ENCODE measurements at regions not wholly inside any gene's neighbourhood (a gene's known extent, or its start where the extent isn't known, plus 50 kb on each side); places are given as distances from the start of the nearest gene placed in this dataset.
A peak's percentile ranks its signal among the peaks of the same experiment; 100 is the strongest.

GRCh38 chr13:99067159-99067985 is 89.5 kb upstream of the DOCK9 start:
- in situ Hi-C loops (cut with HindIII; ENCODE audit: low pct_unique_long_range_greater_than_20kb, low sequenced_read_pairs) = no loop called here
- DNase-seq (ENCODE audit: low read depth) = peak; percentile 34

GRCh38 chr13:99071211-99071610 is 93.3 kb upstream of the DOCK9 start:
- in situ Hi-C loops (cut with HindIII; ENCODE audit: low pct_unique_long_range_greater_than_20kb, low sequenced_read_pairs) = no loop called here
- DNase-seq (ENCODE audit: low read depth) = no peak

- in situ Hi-C loops (cut with HindIII; ENCODE audit: low pct_unique_long_range_greater_than_20kb, low sequenced_read_pairs) = no loop called here
- no peak for DNase-seq (ENCODE audit: low read depth)
Observed at GRCh38 chr13:99071666-99072065, 93.8 kb upstream of the DOCK9 start.

GRCh38 chr13:99072356-99072755 is 94.5 kb upstream of the DOCK9 start:
- no peak for DNase-seq (ENCODE audit: low read depth)
- in situ Hi-C loops (cut with HindIII; ENCODE audit: low pct_unique_long_range_greater_than_20kb, low sequenced_read_pairs) = no loop called here

GRCh38 chr13:99072941-99073340 is 95.1 kb upstream of the DOCK9 start:
- in situ Hi-C loops (cut with HindIII; ENCODE audit: low pct_unique_long_range_greater_than_20kb, low sequenced_read_pairs) = no loop called here
- DNase-seq (ENCODE audit: low read depth) = no peak

GRCh38 chr13:99074693-99075092 is 96.8 kb upstream of the DOCK9 start:
- no peak for DNase-seq (ENCODE audit: low read depth)
- in situ Hi-C loops (cut with HindIII; ENCODE audit: low pct_unique_long_range_greater_than_20kb, low sequenced_read_pairs) = no loop called here

- no peak for DNase-seq (ENCODE audit: low read depth)
- in situ Hi-C loops (cut with HindIII; ENCODE audit: low pct_unique_long_range_greater_than_20kb, low sequenced_read_pairs) = no loop called here
Observed at GRCh38 chr13:99075268-99076191, 97.7 kb upstream of the DOCK9 start.

- DNase-seq (ENCODE audit: low read depth) = no peak
- in situ Hi-C loops (cut with HindIII; ENCODE audit: low pct_unique_long_range_greater_than_20kb, low sequenced_read_pairs) = no loop called here
Observed at GRCh38 chr13:99078017-99078771, 100.3 kb upstream of the DOCK9 start.

GRCh38 chr13:99080131-99080530 is 102.3 kb upstream of the DOCK9 start:
- DNase-seq (ENCODE audit: low read depth) = no peak
- in situ Hi-C loops (cut with HindIII; ENCODE audit: low pct_unique_long_range_greater_than_20kb, low sequenced_read_pairs) = no loop called here

GRCh38 chr13:99083981-99084380 is 106.1 kb upstream of the DOCK9 start:
- no peak for DNase-seq (ENCODE audit: low read depth)
- in situ Hi-C loops (cut with HindIII; ENCODE audit: low pct_unique_long_range_greater_than_20kb, low sequenced_read_pairs) = no loop called here

GRCh38 chr13:99085139-99085807 is 107.4 kb upstream of the DOCK9 start:
- DNase-seq (ENCODE audit: low read depth) = no peak

GRCh38 chr13:99085808-99086266 is 108.0 kb upstream of the DOCK9 start:
- in situ Hi-C loops (cut with HindIII; ENCODE audit: low pct_unique_long_range_greater_than_20kb, low sequenced_read_pairs) = no loop called here
- DNase-seq (ENCODE audit: low read depth) = peak; percentile 18

More at GRCh38 chr13:99085139-99085807, 107.4 kb upstream of the DOCK9 start:
- in situ Hi-C loops (cut with HindIII; ENCODE audit: low pct_unique_long_range_greater_than_20kb, low sequenced_read_pairs) = no loop called here

- peak; percentile 50 for DNase-seq (ENCODE audit: low read depth)
- in situ Hi-C loops (cut with HindIII; ENCODE audit: low pct_unique_long_range_greater_than_20kb, low sequenced_read_pairs) = no loop called here
Observed at GRCh38 chr13:99086267-99087097, 108.6 kb upstream of the DOCK9 start.

- peak; percentile 76 for DNase-seq (ENCODE audit: low read depth)
- in situ Hi-C loops (cut with HindIII; ENCODE audit: low pct_unique_long_range_greater_than_20kb, low sequenced_read_pairs) = no loop called here
Observed at GRCh38 chr13:99087098-99087953, 109.5 kb upstream of the DOCK9 start.

- in situ Hi-C loops (cut with HindIII; ENCODE audit: low pct_unique_long_range_greater_than_20kb, low sequenced_read_pairs) = no loop called here
- DNase-seq (ENCODE audit: low read depth) = no peak
Observed at GRCh38 chr13:99087954-99088491, 110.2 kb upstream of the DOCK9 start.

GRCh38 chr13:99093997-99094396 is 106.7 kb upstream of the UBAC2 start:
- no peak for DNase-seq (ENCODE audit: low read depth)
- in situ Hi-C loops (cut with HindIII; ENCODE audit: low pct_unique_long_range_greater_than_20kb, low sequenced_read_pairs) = no loop called here
